ENCODE measurements at regions not wholly inside any gene's neighbourhood (a gene's known extent, or its start where the extent isn't known, plus 50 kb on each side); places are given as distances from the start of the nearest gene placed in this dataset.

GRCh38 chr10:42976351-42977031, 100.4 kb upstream of the RET start:
- TF ChIP-seq, protein P1, sequence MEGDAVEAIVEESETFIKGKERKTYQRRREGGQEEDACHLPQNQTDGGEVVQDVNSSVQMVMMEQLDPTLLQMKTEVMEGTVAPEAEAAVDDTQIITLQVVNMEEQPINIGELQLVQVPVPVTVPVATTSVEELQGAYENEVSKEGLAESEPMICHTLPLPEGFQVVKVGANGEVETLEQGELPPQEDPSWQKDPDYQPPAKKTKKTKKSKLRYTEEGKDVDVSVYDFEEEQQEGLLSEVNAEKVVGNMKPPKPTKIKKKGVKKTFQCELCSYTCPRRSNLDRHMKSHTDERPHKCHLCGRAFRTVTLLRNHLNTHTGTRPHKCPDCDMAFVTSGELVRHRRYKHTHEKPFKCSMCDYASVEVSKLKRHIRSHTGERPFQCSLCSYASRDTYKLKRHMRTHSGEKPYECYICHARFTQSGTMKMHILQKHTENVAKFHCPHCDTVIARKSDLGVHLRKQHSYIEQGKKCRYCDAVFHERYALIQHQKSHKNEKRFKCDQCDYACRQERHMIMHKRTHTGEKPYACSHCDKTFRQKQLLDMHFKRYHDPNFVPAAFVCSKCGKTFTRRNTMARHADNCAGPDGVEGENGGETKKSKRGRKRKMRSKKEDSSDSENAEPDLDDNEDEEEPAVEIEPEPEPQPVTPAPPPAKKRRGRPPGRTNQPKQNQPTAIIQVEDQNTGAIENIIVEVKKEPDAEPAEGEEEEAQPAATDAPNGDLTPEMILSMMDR (conservative IDR thresholded peaks at IDR 0.05; ENCODE audit: low read depth, low read length): no peak
- no peak for TF ChIP-seq EZH2 (IDR thresholded peaks at IDR 0.05; ENCODE audit: borderline replicate concordance, low read depth, low read length, poor library complexity, severe bottlenecking)

All from A673 (cell line).